Skeletal muscle tissue (tissue), 3 donors: ENCODE measurements at regions not wholly inside any gene's neighbourhood (a gene's known extent, or its start where the extent isn't known, plus 50 kb on each side); places are given as distances from the start of the nearest gene placed in this dataset.

Source experiments
- H3K27ac ChIP-seq: one replicate; pipeline ENCODE4 v1.7.0; 2013; ENCODE audit warnings: mild to moderate bottlenecking, low read depth, low read length, inconsistent platforms
- H3K27me3 ChIP-seq, 3 donors: one replicate each; pipeline ENCODE4 v1.7.0; 2013; ENCODE audit warnings: low read length in 3 of 3; ENCODE audit not compliant: control insufficient read depth in 3 of 3, insufficient read depth in 3 of 3
- H3K36me3 ChIP-seq, 3 donors: one replicate each; pipeline ENCODE4 v1.7.0; 2013; ENCODE audit warnings: low read length in 3 of 3; ENCODE audit not compliant: control insufficient read depth in 3 of 3, insufficient read depth in 3 of 3
- H3K4me1 ChIP-seq, 3 donors: one replicate each; pipeline ENCODE4 v1.7.0; 2013; ENCODE audit warnings: low read length in 3 of 3, mild to moderate bottlenecking in 3 of 3; ENCODE audit not compliant: control insufficient read depth in 3 of 3, insufficient read depth in 3 of 3
- H3K4me3 ChIP-seq, 3 donors: one replicate each; pipeline ENCODE4 v1.7.0; 2013; ENCODE audit warnings: low read length in 3 of 3
- H3K9ac ChIP-seq, 3 donors: one replicate each; pipeline ENCODE4 v1.7.0; 2013; ENCODE audit warnings: low read length in 3 of 3, mild to moderate bottlenecking in 3 of 3, moderate library complexity in 2 of 3, low read depth in 1 of 3
- H3K9me3 ChIP-seq, 3 donors: one replicate each; pipeline ENCODE4 v1.7.0; 2013; ENCODE audit warnings: low read length in 3 of 3; ENCODE audit not compliant: control insufficient read depth in 3 of 3
- donor health status: Osteomylitis.

GRCh38 chr2:16320716-16321115, 344.9 kb downstream of the CYRIA start:
- Histone ChIP-seq H3K9me3 (no peaks in the 10 kb centered on the region), H3K4me3 (no peak overlapping the region), H3K27me3 (peaks cover 0 to 3% (median 0%) of the 10 kb centered on the region in 3 donors), H3K9ac (no peak overlapping the region), H3K36me3 (no peaks in the 10 kb centered on the region), H3K4me1 (peaks cover 0 to 8% (median 8%) of the 10 kb centered on the region in 3 donors), H3K27ac (no peak overlapping the region)

DNA sequence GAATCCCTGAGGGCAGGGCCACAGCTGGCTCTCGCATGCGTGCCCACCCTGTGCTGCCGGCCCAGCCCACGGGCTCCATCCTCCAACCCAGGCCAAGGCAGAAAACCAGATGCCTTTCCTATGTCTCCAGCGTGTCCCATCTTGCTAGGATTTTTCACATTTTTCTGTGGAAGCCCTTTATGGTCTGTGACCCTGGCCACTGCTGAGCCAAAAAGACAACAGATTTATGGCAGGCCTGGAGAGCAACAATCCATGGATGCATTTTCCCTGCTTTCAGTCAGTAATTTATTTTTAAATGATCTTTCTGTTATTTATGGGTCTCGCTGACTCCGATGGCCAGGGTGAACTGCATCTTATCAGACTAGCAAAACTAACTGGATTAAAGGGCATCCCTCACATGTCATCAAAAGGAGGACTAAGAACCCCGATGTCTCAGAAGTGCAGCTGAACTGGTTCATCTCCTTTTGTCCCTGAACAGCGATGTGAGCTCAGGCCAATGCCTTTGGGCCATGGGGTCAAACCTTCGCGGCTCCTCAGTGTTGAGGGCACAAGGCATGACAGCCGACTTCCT, 346.0 kb downstream of the CYRIA start:
- Histone ChIP-seq H3K27ac (no peak overlapping the region), H3K27me3 (peaks cover 0 to 3% (median 0%) of the 10 kb centered on the region in 3 donors), H3K4me3 (no peak overlapping the region), H3K4me1 (peaks cover 0 to 8% (median 8%) of the 10 kb centered on the region in 3 donors), H3K9me3 (no peaks in the 10 kb centered on the region), H3K36me3 (no peaks in the 10 kb centered on the region), H3K9ac (no peak overlapping the region)

- no peak overlapping the region for H3K4me3 ChIP-seq
- H3K27ac ChIP-seq: no peak overlapping the region
Observed at GRCh38 chr2:16318474-16319195, 347.0 kb downstream of the CYRIA start.

GRCh38 chr2:16318051-16318450, 347.6 kb downstream of the CYRIA start:
- H3K9me3 ChIP-seq: no peaks in the 10 kb centered on the region
- H3K9ac ChIP-seq: no peak overlapping the region
- no peaks in the 10 kb centered on the region for H3K36me3 ChIP-seq

More at GRCh38 chr2:16318474-16319195, 347.0 kb downstream of the CYRIA start:
- Histone ChIP-seq H3K27me3 (peaks cover 0 to 3% (median 0%) of the 10 kb centered on the region in 3 donors), H3K9ac (no peak overlapping the region), H3K4me1 (peaks cover 0 to 8% (median 8%) of the 10 kb centered on the region in 3 donors), H3K36me3 (no peaks in the 10 kb centered on the region), H3K9me3 (no peaks in the 10 kb centered on the region)

DNA sequence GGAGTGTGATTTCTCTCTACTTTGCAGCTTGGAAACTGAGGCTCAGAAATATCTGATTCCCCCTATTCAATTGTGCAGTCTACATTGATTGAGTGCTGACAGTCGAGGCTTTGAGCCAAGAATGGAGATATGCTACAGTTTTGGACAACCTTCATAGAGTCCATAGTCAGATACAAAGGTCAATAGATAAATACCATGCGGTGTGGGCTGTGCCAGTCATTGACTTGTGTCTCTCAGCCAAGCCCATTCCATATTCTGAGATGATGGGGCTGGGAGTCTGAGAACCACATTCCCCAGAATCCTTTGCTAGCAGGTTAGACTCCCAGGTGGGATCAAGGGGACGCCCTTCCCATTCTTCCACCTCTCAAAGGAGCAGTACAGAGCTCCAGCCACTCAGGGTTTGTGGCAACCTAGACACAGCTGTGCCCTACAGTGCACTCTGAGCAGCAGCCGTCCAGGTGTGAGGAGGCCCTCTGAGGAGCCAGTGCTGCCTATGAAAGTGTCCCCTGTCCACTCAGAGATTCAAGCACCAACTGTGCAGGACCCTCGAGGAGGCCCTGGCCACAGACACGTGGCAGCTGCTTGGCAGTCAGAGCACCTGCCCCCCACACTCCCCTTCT, 348.3 kb downstream of the CYRIA start:
- H3K4me1 ChIP-seq: peaks cover 0 to 8% (median 8%) of the 10 kb centered on the region in 3 donors
- no peak overlapping the region for H3K9ac ChIP-seq
- H3K27ac ChIP-seq: no peak overlapping the region
- no peaks in the 10 kb centered on the region for H3K36me3 ChIP-seq
- H3K27me3 ChIP-seq: peaks cover 0 to 3% (median 0%) of the 10 kb centered on the region in 3 donors
- H3K9me3 ChIP-seq: no peaks in the 10 kb centered on the region
- no peak overlapping the region for H3K4me3 ChIP-seq

More at GRCh38 chr2:16318051-16318450, 347.6 kb downstream of the CYRIA start:
- H3K4me3 ChIP-seq: no peak overlapping the region
- peaks cover 0 to 3% (median 0%) of the 10 kb centered on the region in 3 donors for H3K27me3 ChIP-seq
- H3K4me1 ChIP-seq: peaks cover 0 to 8% (median 8%) of the 10 kb centered on the region in 3 donors
- no peak overlapping the region for H3K27ac ChIP-seq

DNA sequence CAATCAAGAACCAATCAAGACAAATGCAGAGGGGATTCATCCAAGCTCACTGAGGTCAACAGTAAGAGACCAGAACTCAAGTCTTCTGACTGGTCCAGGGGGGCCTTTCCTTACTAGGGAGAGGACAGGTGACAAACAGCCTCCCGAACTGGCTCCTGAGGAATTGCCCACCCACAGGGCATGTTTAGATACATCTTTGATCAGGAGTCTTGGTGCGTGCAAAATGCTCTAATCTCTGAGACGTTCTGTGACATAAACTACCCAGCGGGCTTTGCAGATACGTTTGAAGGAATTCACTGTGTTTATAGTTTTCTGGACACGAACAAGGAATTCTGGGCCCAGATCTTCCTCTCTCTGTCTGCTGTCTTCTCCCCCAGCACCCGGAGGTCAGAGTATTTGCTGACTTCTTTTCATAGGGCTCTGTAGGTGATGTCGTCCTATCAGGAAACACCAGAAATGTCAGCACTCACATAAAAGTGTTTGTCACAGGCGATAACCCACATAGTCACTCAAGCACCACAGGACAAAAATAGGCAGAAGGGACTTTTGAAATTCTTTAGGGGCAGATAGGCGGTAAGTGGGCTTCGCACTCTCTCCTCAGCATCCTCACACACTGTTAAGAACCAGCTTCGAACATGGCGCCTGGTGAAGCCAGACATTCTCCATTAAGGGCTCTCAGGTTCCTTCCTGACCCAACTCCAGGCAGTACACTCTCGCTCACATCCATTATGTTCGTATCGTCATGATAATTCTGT, 349.0 kb downstream of the CYRIA start:
- Histone ChIP-seq H3K27me3 (peaks cover 0 to 3% (median 0%) of the 10 kb centered on the region in 3 donors), H3K9me3 (no peaks in the 10 kb centered on the region), H3K27ac (no peak overlapping the region), H3K9ac (no peak overlapping the region), H3K36me3 (no peaks in the 10 kb centered on the region), H3K4me3 (no peak overlapping the region), H3K4me1 (peaks cover 0 to 8% (median 8%) of the 10 kb centered on the region in 3 donors)

DNA sequence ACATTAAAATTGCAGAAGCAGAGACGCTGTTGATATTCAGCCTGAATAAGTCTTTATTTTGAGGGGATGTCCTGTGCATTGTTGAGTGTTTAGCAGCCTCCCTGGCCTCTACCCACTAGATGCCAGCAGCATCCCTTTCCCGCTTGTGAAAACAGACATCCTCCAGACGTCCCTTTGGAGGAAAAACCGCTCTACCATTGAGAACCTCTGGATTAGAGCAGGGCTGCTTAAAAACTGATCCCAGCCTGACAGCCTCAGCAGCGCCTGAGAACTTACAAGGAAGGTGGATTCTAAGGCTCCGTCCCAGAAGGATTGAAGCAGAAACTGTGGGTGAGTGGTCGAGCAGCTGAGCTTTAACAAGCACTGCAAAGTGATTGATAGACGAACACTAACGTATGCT, 349.7 kb downstream of the CYRIA start:
- Histone ChIP-seq H3K27me3 (peaks cover 0 to 3% (median 0%) of the 10 kb centered on the region in 3 donors), H3K27ac (no peak overlapping the region), H3K9me3 (no peaks in the 10 kb centered on the region), H3K4me1 (peaks cover 0 to 8% (median 8%) of the 10 kb centered on the region in 3 donors), H3K4me3 (no peak overlapping the region), H3K9ac (no peak overlapping the region), H3K36me3 (no peaks in the 10 kb centered on the region)

GRCh38 chr2:16315458-16315835, 350.2 kb downstream of the CYRIA start:
- no peaks in the 10 kb centered on the region for H3K36me3 ChIP-seq
- H3K27ac ChIP-seq: no peak overlapping the region
- H3K9ac ChIP-seq: no peak overlapping the region
- no peaks in the 10 kb centered on the region for H3K9me3 ChIP-seq
- peaks cover 0 to 3% (median 0%) of the 10 kb centered on the region in 3 donors for H3K27me3 ChIP-seq
- H3K4me1 ChIP-seq: peaks cover 0 to 8% (median 8%) of the 10 kb centered on the region in 3 donors
- H3K4me3 ChIP-seq: no peak overlapping the region

GRCh38 chr2:16314691-16315457, 350.8 kb downstream of the CYRIA start:
- Histone ChIP-seq H3K27me3 (peaks cover 0 to 3% (median 0%) of the 10 kb centered on the region in 3 donors), H3K9me3 (no peaks in the 10 kb centered on the region), H3K27ac (no peak overlapping the region), H3K4me1 (peaks cover 0 to 8% (median 8%) of the 10 kb centered on the region in 3 donors), H3K4me3 (no peak overlapping the region), H3K9ac (no peak overlapping the region), H3K36me3 (no peaks in the 10 kb centered on the region)
